GM18505 (cell line): ENCODE measurements at regions not wholly inside any gene's neighbourhood (a gene's known extent, or its start where the extent isn't known, plus 50 kb on each side); places are given as distances from the start of the nearest gene placed in this dataset.

Experiments
- ATAC-seq: cut with Tn5 transposase; IDR thresholded peaks from one replicate; pipeline ENCODE4 v1.9.1; 2021; ENCODE audit not compliant: unreplicated experiment
- POLR2A ChIP-seq: IDR thresholded peaks from 4 replicates; pipeline ENCODE4 v1.6.1; 2011; ENCODE audit warnings: borderline replicate concordance; ENCODE audit not compliant: insufficient read depth, insufficient read length; ENCODE audit errors: extremely low read depth

GRCh38 chr22:48105259-48105658, 1342.8 kb downstream of the TBC1D22A start:
- no peak for ATAC-seq
- TF ChIP-seq POLR2A: no peak

GRCh38 chr22:48104766-48105165, 1342.3 kb downstream of the TBC1D22A start:
- no peak for TF ChIP-seq POLR2A
- no peak for ATAC-seq

- no peak for ATAC-seq
- no peak for TF ChIP-seq POLR2A
These were observed 1341.8 kb downstream of the TBC1D22A start for GRCh38 chr22:48104102-48104738.

GRCh38 chr22:48103126-48103875, 1340.9 kb downstream of the TBC1D22A start:
- ATAC-seq: no peak
- TF ChIP-seq POLR2A: no peak

DNA sequence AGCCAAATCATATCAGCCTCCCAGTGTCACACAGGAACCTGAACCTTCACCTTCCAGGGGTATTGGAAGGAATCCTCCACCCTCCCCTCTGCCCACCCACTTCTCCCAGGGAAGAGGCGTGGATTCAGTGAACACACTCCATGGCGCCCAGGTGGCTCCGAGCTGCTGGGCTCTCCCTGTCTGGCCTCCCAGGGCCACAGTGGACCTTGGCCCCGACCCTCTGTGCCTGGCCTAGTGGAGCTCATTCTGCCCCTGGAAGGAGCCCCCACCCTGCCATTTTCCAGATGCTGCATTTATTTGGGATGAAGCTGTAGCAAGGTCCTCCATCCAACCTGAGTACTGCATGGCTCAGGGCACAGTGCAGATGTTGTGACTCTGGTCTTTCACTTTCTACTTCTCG, 1340.1 kb downstream of the TBC1D22A start:
- ATAC-seq: no peak
- TF ChIP-seq POLR2A: no peak

DNA sequence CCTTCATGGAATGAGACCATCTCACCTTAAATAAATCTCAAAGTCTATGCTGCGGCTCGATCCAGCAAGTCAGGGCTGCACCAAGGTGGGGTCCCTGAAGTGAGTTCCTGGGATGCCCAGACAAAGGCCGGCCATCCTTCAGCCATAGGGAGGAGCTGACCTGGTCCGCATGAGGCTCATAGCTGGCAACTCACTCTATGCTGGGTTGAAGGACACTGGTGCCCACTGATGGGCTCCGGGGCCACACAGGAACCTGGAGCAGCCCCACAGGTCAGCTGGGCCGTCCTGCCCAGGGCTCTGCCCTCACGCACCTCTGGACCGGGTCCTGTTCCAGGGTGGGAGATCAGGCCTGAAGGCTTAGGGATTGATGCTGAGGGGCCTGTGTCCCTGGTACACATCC, 1339.3 kb downstream of the TBC1D22A start:
- ATAC-seq: no peak
- no peak for TF ChIP-seq POLR2A

GRCh38 chr22:48100685-48101417, 1338.4 kb downstream of the TBC1D22A start:
- ATAC-seq: no peak
- no peak for TF ChIP-seq POLR2A

DNA sequence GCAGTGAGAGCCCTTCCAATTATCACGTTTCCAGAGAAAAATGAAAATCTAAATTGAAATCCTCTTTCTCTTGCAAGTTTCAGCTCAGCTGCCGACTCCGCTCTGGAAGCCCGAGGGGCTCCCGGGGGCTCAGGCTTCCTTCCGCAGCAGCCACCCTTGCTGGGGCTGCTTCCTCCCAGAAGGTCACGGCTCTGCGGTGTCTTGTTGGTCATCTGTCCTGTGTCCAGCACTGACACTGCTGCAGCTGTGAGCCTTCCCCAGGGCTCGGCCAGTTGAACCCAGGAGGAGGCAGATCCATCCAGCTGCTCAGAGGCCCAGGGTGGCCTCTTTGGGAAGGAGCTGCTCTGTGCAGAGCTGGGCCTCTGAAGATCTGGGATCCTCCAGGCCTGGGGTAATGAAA, 1337.2 kb downstream of the TBC1D22A start:
- no peak for ATAC-seq
- no peak for TF ChIP-seq POLR2A

DNA sequence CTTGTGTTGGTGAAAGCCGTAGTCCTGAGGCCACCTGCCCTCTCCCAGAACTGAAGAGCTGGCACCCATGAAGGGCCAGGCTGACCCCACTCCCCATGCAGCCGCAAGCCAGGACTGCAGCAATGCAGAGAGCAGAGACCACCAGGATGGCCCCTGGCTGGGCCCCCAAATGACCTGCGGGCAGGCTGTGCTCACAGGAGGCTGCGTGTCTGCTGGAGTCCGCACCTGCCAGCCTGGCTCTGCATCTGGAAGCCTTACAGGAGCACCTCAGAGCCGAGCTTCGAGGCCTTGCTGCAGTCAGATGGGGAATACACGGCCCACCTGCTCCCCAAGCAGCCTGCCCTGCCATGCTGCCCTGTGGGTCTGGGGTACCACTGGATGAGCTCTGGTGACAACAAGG, 1336.8 kb downstream of the TBC1D22A start:
- TF ChIP-seq POLR2A: no peak

DNA sequence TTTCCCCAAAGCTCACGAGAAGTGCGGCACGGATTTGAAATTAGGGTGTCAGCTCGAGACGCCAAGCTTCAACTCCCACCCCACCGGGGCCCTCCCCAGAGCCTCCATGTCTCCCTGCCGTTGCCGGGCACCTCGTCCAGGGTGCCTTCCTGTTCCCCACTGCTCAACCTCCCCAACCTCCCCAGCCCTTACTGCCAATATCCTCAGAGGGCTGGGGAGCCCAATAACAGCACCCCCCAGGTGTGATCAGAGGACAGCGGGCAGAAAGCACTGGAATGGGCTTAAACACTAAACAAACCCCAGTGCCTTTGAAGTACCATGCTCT, 1336.4 kb downstream of the TBC1D22A start:
- no peak for TF ChIP-seq POLR2A
- no peak for ATAC-seq

More for the DNA sequence above, 1336.8 kb downstream of the TBC1D22A start:
- ATAC-seq: no peak

DNA sequence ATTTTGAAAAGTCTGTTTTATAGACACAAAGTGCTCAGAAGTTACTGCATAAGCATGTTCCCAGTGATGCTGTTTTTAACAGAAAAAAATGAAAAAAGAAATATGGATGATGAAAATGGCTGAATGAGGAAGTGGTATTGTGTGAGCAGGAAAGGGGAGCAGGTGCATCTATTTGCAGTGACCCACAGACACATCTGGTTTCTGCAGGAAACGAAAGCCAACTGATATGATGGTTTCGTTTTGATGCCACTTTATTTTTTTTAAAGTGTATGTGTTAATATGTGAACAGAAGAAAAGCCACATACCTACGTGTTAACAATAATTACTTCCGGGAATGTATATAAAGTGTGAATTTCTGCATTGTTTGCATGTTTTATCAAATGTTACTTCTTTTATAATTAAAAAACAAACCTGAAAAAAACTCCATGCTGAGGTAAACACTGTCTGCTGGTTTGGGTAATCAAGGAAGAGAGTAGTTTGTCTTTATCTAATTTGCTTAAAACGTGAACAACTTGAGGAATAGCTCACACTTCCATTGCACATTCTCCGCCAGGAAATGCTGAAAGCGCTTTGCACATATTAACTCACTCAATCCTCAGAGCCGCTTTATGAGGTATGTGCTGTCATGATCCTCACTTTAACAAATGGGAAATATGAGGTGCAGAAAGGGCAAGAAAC, 1335.9 kb downstream of the TBC1D22A start:
- TF ChIP-seq POLR2A: no peak
- ATAC-seq: peak; percentile 72

- peak; percentile 29 for ATAC-seq
- TF ChIP-seq POLR2A: no peak
These were observed 1335.3 kb downstream of the TBC1D22A start for GRCh38 chr22:48097723-48098122.

DNA sequence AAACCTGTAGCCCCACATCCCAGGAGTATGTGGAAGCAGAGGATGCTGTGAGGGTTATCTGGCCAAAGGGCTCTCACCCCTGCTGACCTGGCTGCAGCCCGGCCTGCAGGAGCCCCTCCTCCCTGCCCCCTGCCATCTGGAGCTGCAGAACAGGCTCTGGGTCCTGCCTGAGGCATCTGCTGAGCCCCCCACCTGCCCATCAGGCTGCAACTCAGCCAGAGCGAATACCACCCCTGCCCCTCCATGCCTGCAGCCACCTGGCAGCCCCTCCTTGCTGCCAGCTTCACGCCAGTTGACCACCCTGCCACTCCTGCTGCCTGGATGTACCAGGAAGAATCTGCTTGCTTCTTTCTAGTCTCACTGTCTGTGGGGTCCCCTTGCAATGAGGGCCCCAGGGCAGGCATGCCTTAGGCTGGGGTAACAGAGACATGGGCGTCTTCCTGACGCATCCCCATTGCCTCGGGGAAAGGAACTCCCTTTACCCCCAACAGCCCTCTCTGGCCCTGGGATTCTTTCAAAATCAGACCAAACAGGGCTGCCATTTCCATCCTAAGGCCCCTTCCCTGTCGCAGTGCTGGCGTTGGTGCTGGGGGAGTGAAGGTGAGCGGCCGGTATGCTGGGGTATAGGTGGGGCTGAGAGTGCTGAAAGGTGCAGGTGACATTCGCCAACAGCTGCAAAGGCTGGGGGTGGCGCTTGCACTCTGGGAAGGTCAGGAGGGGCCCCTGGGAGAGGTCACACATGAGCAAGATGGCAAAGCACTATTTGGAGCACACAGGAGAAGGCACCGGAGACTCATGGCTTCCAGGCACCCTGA, 1334.6 kb downstream of the TBC1D22A start:
- no peak for TF ChIP-seq POLR2A
- no peak for ATAC-seq

- no peak for TF ChIP-seq POLR2A
- ATAC-seq: no peak
These were observed 1334.0 kb downstream of the TBC1D22A start for GRCh38 chr22:48096411-48096810.

DNA sequence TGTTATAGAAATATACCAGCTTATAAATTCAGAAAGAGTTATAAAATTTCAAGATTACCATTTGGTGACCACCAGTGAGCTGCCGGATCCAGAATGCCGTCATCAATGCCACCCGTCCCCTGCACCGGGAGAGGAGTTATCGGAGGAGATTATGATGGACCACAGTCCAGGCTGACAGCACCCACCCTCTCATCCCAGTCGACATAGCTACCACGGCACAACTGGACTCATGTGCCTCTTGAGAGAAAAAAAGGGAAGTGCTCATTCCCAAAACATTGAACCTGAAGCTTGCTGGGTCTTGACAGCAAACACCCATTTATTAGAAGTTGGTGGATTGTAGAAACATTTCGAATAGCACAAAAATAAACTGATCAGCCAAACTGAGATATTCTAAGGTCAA, 1331.5 kb downstream of the TBC1D22A start:
- TF ChIP-seq POLR2A: no peak
- no peak for ATAC-seq
